Central memory CD8-positive, alpha-beta T cell (primary cell): ENCODE measurements at regions not wholly inside any gene's neighbourhood (a gene's known extent, or its start where the extent isn't known, plus 50 kb on each side); places are given as distances from the start of the nearest gene placed in this dataset.
"Not testable (repeated sequence)": the region's sequence is repeated elsewhere in the genome, so short reads cannot be mapped to it uniquely, and the experiment has no call there.

ENCODE experiments used
- ATAC-seq: fragments of 150-1000 bp; cut with Tn5 transposase; replicated peaks from 2 replicates; pipeline ENCODE4 v1.10.0; 2022; ENCODE audit warnings: mild to moderate bottlenecking, moderate FRiP score, moderate number of reproducible peaks; ENCODE audit not compliant: poor library complexity, severe bottlenecking; ENCODE audit errors: extremely low read depth
- DNase-seq, 2 donors: peaks; one replicate each; pipeline ENCODE4 v3.0.0; 2021; ENCODE audit warnings: low spot score in 2 of 2
- H3K27ac Mint-ChIP-seq: one replicate; pipeline ENCODE4 v1.8.0; 2022; ENCODE audit warnings: low read depth, mild to moderate bottlenecking, moderate library complexity, mixed read lengths
- H3K27me3 Mint-ChIP-seq: one replicate; pipeline ENCODE4 v1.8.0; 2022; ENCODE audit warnings: mixed read lengths
- H3K36me3 Mint-ChIP-seq: one replicate; pipeline ENCODE4 v1.8.0; 2022; ENCODE audit warnings: mild to moderate bottlenecking, moderate library complexity, mixed read lengths; ENCODE audit not compliant: insufficient read depth
- H3K4me1 Mint-ChIP-seq: one replicate; pipeline ENCODE4 v1.8.0; 2022; ENCODE audit warnings: mixed read lengths
- H3K4me3 Mint-ChIP-seq: one replicate; pipeline ENCODE4 v1.8.0; 2022; ENCODE audit warnings: mild to moderate bottlenecking, moderate library complexity, mixed read lengths
- H3K9me3 Mint-ChIP-seq: one replicate; pipeline ENCODE4 v1.8.0; 2022; ENCODE audit warnings: mixed read lengths

DNA sequence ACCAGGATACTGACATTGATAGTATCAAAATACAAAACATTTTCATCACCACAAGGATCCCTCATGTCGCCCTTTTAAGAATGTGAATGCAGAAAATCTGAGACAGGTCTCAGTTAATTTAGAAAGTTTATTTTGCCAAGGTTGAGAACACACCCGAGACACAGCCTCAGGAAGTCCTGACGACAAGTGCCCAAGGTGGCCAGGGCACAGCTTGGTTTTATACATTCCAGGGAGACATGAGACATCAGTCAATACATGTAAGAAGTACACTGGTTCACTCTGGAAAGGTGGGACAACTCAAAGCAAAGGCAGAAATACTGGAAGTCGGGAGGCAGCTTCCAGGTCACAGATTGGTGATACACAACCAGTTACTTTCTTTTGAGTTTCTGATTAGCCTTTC, 235.2 kb upstream of the KRR1 start:
- Mint-ChIP-seq H3K4me3 (no peak overlapping the region), H3K9me3 (no peaks in the 10 kb centered on the region), H3K27me3 (peaks cover 25% of the 10 kb centered on the region), H3K27ac (no peak overlapping the region), H3K4me1 (no peaks in the 10 kb centered on the region), H3K36me3 (no peaks in the 10 kb centered on the region)
- DNase-seq, result no peak
- ATAC-seq, result no peak

DNA sequence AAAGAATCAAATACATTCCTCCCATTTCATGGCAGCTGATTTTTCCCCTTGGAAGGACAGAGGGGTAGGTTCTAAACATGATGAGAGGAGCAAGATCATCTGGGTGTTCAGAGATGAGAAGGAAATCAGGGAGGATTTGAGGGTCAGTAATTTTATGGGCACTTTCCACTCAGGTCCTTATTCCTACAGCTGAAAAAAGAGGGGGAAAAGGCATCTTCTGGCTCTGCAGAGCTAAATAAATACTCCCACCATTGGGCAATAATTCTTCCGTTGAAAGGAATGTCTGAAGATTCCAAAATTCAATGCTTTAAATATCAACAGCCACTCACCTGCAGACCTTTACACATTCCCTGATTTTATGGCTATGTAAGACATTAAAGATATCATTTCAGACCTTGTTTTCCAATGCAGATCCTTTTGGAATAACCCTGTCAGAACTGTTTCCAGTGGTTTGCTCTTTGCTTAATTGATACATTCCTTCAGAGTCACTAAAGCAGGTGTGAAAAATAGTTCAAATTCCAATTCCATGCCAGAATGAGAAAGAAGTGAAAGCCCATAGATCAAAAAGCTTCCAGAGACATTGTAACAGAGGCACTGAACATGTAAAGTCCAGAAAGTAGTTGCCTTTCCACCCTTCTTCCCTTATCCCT, 233.3 kb upstream of the KRR1 start:
- no peak overlapping the region for H3K27ac Mint-ChIP-seq
- H3K4me1 Mint-ChIP-seq, result no peaks in the 10 kb centered on the region
- H3K36me3 Mint-ChIP-seq, result no peaks in the 10 kb centered on the region
- no peak overlapping the region for H3K4me3 Mint-ChIP-seq
- ATAC-seq, result no peak
- H3K9me3 Mint-ChIP-seq, result no peaks in the 10 kb centered on the region
- H3K27me3 Mint-ChIP-seq, result peaks cover 28% of the 10 kb centered on the region
- DNase-seq, result no peak

DNA sequence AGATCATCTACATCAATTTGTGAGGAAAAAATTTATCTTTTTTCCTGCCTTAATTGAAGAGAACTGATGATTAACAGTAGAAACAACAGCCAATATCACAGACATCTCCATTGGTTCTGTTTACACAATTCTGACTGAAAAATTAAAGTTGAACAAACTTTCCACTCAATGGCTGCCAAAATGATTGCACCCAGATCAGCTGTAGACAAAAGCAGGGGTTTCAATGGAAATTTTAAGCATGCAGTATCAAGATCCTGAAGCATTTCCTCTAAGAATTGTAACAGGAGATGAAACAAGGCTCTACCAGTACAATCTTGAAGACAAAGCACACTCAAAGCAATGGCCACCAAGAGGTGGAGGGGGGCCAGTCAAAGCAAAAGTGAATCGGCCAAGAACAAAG, 231.6 kb upstream of the KRR1 start:
- ATAC-seq (no peak), DNase-seq (no peak)
- H3K4me1 Mint-ChIP-seq, result no peaks in the 10 kb centered on the region
- H3K36me3 Mint-ChIP-seq, result no peaks in the 10 kb centered on the region
- no peak overlapping the region for H3K4me3 Mint-ChIP-seq
- H3K27ac Mint-ChIP-seq, result no peak overlapping the region
- no peaks in the 10 kb centered on the region for H3K9me3 Mint-ChIP-seq
- H3K27me3 Mint-ChIP-seq, result peaks cover 22% of the 10 kb centered on the region

DNA sequence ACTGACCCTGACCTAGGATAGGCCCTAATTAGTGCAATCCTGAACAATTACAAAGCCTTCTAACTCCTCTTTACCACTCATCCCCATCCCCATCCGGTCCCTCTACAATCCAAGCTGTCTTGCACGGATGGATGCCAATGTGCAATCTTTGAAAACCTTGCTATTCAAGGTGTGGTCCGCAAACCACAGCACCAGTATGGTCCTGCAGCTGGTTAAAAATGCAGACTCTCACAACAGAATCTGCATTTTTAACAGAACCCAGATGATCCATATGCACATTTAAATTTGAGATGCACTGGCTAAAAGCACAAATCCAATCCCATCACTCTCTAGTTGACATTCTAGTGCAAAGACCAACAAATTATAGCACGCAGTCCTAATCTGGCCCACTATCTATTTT, 230.6 kb upstream of the KRR1 start:
- Mint-ChIP-seq H3K9me3 (no peaks in the 10 kb centered on the region), H3K4me1 (no peaks in the 10 kb centered on the region), H3K27ac (no peak overlapping the region), H3K36me3 (no peaks in the 10 kb centered on the region), H3K27me3 (peaks cover 22% of the 10 kb centered on the region), H3K4me3 (no peak overlapping the region)
- ATAC-seq (no peak), DNase-seq (no peak)

DNA sequence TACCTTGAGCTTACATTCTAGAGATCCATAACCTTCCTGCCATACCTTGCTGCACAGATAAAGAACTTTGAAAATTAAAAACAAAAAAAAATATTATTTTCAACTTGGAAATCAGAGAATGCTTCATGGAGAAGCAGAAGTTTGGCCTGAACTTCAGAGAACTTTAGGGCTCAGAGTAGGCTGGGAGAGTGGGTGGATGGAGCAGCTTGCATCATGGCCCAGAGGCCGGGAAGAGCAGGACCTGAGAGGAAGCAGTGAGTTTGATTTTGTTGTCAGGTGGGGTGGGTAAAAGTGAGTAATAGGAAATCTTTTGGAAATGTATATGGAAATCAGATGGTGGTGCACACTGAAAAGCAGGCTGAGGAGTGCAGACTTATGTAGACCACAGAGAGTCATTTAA, 228.5 kb upstream of the KRR1 start:
- H3K9me3 Mint-ChIP-seq, result no peaks in the 10 kb centered on the region
- no peaks in the 10 kb centered on the region for H3K4me1 Mint-ChIP-seq
- no peak overlapping the region for H3K27ac Mint-ChIP-seq
- no peak overlapping the region for H3K4me3 Mint-ChIP-seq
- no peaks in the 10 kb centered on the region for H3K36me3 Mint-ChIP-seq
- no peak for DNase-seq
- ATAC-seq, result no peak
- H3K27me3 Mint-ChIP-seq, result peaks cover 17% of the 10 kb centered on the region

DNA sequence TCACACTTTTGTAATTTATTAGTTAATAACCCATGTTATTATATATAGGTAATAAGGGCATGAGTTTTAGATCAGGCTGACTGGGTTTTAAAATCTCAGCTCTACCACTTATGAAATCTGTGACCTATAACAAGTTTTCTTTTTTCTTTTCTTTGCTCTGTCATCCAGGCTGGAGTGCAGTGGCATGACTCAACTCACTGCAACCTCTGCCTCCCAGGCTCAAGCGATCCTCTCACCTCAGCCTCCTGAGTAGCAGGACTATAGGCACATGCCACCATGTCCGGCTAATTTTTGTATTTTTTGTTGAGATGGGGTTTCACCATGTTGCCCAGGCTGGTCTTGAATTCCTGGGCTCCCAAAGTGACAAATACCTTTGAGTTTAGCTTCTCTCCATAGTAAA, 227.7 kb upstream of the KRR1 start:
- H3K9me3 Mint-ChIP-seq, H3K4me3 Mint-ChIP-seq, H3K27ac Mint-ChIP-seq, H3K4me1 Mint-ChIP-seq, H3K36me3 Mint-ChIP-seq, DNase-seq, ATAC-seq: not testable (repeated sequence)
- H3K27me3 Mint-ChIP-seq, result peaks cover 11% of the 10 kb centered on the region

DNA sequence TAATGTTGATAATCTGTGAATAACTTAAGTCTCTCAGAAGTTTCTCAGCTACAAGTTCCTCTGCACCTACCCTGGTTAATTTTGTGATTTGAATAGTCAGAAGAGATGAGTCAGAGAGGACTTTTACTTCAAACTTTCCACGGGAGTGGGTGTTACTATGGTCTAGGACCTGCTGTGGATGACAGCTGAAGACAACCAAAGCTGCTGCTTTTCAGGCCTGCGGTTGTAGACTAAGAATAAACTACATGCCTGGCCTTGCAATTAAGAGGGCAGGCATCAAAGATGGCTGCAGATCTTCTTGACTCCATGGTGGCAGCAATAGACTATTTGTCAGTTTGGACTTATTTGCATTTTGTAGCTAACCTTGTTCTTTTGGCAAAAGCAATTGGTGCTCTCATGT, 227.1 kb upstream of the KRR1 start:
- Mint-ChIP-seq H3K36me3 (no peaks in the 10 kb centered on the region), H3K4me1 (no peaks in the 10 kb centered on the region), H3K9me3 (no peaks in the 10 kb centered on the region), H3K27ac (no peak overlapping the region), H3K27me3 (peaks cover 11% of the 10 kb centered on the region), H3K4me3 (no peak overlapping the region)
- ATAC-seq (no peak), DNase-seq (no peak)

DNA sequence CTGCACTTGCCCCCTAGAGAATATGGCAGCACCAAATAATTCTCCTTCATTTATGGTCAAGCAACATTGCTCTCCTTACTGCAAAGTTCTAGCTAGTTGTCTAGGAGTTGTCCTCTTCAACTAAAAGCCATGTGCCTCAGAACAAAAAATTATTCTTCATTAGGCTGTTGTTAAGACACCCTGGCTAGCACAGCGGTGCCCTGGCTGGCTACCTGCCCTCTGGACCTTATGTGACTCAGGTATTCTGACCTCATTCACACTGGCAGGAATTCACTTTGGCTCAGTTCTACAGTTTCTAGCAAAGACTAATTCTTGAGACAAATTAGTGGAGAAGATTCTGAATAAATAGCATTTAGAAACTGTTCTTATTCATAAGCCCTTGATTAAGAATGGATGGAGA, 224.4 kb upstream of the KRR1 start:
- Mint-ChIP-seq H3K27me3 (no peaks in the 10 kb centered on the region), H3K9me3 (no peaks in the 10 kb centered on the region), H3K36me3 (no peaks in the 10 kb centered on the region), H3K4me3 (no peak overlapping the region), H3K4me1 (no peaks in the 10 kb centered on the region), H3K27ac (no peak overlapping the region)
- ATAC-seq (no peak), DNase-seq (no peak)

DNA sequence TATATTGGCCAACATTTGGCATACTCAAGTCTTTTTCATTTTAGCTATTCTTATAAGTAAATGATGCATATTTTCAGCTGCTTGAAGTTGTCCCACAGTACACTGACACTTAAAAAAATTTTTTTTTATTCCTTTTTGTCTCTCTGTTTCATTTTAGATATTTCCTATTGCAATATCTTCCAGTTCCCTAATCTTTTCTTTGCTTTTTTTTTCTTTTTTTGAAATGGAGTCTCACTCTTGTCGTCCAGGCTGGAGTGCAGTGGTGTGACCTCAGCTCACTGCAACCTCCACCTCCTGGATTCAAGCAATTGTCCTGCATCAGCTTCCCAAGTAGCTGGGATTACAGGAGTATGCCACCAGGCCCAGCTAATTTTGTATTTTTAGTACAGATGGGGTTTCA, 217.4 kb upstream of the KRR1 start:
- Mint-ChIP-seq H3K9me3 (no peaks in the 10 kb centered on the region), H3K27me3 (no peaks in the 10 kb centered on the region), H3K4me1 (no peaks in the 10 kb centered on the region), H3K27ac (no peak overlapping the region), H3K36me3 (no peaks in the 10 kb centered on the region), H3K4me3 (no peak overlapping the region)
- DNase-seq (no peak), ATAC-seq (no peak)

DNA sequence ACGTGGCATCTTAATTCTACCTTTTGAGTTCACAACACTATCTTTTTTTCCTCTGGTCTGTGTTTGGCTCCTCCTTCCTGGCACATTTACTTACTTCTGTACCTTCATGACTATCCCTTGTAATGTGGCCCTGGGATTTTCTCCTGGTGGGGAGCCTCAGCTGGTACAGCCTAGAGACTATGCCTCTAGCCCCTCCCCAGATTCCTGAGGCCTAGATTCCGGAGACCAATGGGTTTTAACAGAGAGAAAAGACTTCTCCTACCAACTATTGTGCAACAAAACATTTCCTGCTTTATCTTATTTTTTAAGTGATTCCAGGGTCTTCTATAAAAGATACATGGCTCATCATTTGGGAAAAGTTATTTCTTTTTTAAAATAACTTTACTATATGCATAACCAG, 216.2 kb upstream of the KRR1 start:
- H3K9me3 Mint-ChIP-seq, result no peaks in the 10 kb centered on the region
- H3K4me3 Mint-ChIP-seq, result no peak overlapping the region
- DNase-seq (no peak), ATAC-seq (no peak)
- H3K4me1 Mint-ChIP-seq, result peaks cover 10% of the 10 kb centered on the region
- H3K27me3 Mint-ChIP-seq, result no peaks in the 10 kb centered on the region
- H3K36me3 Mint-ChIP-seq, result no peaks in the 10 kb centered on the region
- H3K27ac Mint-ChIP-seq, result no peak overlapping the region

DNA sequence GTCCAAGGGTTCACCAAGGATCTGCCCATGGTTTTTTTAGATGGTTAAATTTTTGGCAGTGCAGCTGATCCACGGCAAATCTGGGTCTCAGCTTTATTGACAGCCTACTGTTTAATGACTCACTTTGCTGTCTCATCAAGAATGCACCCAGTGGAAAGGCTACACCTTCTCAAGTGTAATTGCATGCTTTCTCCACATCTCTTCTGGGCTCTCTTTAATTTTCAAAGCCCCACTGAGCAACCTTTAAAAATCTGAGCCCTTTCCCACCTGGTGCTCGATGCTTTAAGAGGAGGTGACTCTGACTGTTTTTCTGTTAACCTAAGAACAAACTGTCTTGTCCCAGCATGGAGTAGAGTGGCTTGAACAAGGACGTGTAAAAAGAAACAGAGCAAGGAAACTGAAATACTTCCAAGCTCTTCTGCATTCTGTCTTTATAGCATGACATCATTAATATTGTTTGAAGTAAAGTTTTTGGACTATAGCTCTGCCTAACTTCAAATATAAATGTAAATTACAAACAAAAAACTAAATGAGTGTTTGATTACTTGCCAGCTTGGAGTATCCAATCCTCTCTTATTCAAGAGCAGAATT, 214.2 kb upstream of the KRR1 start:
- Mint-ChIP-seq H3K4me3 (no peak overlapping the region), H3K27ac (no peak overlapping the region), H3K27me3 (no peaks in the 10 kb centered on the region), H3K36me3 (no peaks in the 10 kb centered on the region), H3K4me1 (peaks cover 15% of the 10 kb centered on the region), H3K9me3 (no peaks in the 10 kb centered on the region)
- DNase-seq, result no peak
- no peak for ATAC-seq

DNA sequence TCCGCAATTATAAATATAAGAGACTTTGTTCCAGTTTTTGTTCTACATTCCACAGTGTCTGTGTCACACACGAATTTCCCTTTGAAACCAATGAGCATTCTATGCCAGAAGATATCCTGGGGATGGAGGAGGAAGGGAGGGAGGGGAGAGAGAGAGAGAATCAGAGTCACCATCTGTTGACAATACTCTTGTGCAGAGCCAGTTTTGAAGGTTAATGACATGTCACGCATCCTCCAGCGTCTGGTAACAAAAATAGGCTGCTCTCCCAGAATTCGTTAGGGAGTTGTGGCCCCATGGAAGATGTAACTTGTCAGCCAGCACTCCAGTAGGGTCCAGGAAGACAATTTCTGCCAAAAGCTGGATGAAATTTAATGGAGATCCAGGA, 213.5 kb upstream of the KRR1 start:
- peaks cover 15% of the 10 kb centered on the region for H3K4me1 Mint-ChIP-seq
- no peak overlapping the region for H3K4me3 Mint-ChIP-seq
- no peaks in the 10 kb centered on the region for H3K27me3 Mint-ChIP-seq
- no peak overlapping the region for H3K27ac Mint-ChIP-seq
- no peaks in the 10 kb centered on the region for H3K36me3 Mint-ChIP-seq
- ATAC-seq (no peak), DNase-seq (no peak)
- H3K9me3 Mint-ChIP-seq, result no peaks in the 10 kb centered on the region

DNA sequence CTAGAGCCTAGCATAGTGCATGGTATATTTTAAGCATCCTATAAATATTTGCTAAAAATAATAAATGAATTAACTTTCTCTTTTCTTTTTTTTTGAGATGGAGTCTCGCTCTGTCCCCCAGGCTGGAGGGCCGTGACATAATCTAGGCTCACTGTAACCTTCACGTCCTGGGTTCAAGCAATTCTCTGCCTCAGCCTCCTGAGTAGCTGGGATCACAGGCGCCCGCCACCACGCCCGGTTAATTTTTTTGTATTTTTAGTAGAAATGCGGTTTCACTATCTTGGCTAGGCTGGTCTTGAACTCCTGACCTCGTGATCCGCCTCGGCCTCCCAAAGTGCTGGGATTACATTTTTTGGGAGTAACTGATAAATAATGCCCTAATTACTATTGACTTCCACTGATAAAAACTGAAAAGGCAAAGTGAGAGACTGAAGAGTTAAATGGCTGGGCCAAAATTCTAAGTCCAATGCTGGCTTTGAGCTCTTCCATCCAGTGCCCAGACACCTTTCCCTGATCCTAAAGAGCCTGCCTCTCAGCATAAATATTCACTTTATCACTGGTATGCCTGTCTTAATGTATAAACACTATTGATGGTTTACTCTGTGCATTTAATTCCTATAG, 213.0 kb upstream of the KRR1 start:
- Mint-ChIP-seq H3K4me3 (no peak overlapping the region), H3K9me3 (no peaks in the 10 kb centered on the region), H3K36me3 (no peaks in the 10 kb centered on the region), H3K27ac (no peak overlapping the region), H3K27me3 (no peaks in the 10 kb centered on the region), H3K4me1 (peaks cover 15% of the 10 kb centered on the region)
- ATAC-seq (no peak), DNase-seq (no peak)
